T-cell (primary cell): ENCODE measurements at regions not wholly inside any gene's neighbourhood (a gene's known extent, or its start where the extent isn't known, plus 50 kb on each side); places are given as distances from the start of the nearest gene placed in this dataset.
A peak's percentile ranks its signal among the peaks of the same experiment; 100 is the strongest.
"Not testable (repeated sequence)": the region's sequence is repeated elsewhere in the genome, so short reads cannot be mapped to it uniquely, and the experiment has no call there.

Experiments
- ATAC-seq, 4 experiments: fragments of 200-7000 bp in 3 of 4; fragments of 150-1000 bp in 1 of 4; cut with Tn5 transposase; replicated peaks in 1 of 4; 1 replicate in 3 of 4; 2 replicates in 1 of 4; pipeline ENCODE4 v1.10.0; 2021; ENCODE audit warnings: moderate library complexity in 3 of 4, mild to moderate bottlenecking in 2 of 4, moderate number of reproducible peaks in 1 of 4
- CTCF ChIA-PET, 2 donors: fragments of 300-600 bp; sonication (Branson Sonifier 250); formaldehyde crosslinking; loops; one replicate each; lab custom pipeline; 2022; ENCODE audit warnings: antibody characterized with exemption in 2 of 2; lab: Charles Lee
- POLR2A ChIA-PET, 2 donors: fragments of 300-600 bp; sonication (Branson Sonifier 250); formaldehyde crosslinking; loops; one replicate each; lab custom pipeline; 2022; ENCODE audit warnings: antibody characterized with exemption in 2 of 2; lab: Charles Lee
- DNase-seq, 35 experiments: peaks; one replicate each; pipeline versions ENCODE4 v3.0.0 to v3.0.0-alpha.2; 2013 to 2023
- H3K27ac ChIP-seq: one replicate; pipeline ENCODE4 v1.5.1; 2013; ENCODE audit warnings: low read length
- H3K27me3 ChIP-seq, 2 experiments: replicated peaks in 1 of 2; 1 replicate in 1 of 2; 2 replicates in 1 of 2; pipeline versions ENCODE4 v1.6.1 to v1.7.0; 2013; ENCODE audit warnings: low read length in 1 of 2, mixed read lengths in 1 of 2; ENCODE audit not compliant: control insufficient read depth in 2 of 2, insufficient read depth in 2 of 2; ENCODE audit errors: extremely low read depth in 1 of 2
- H3K36me3 ChIP-seq, 2 donors: 1 replicate in 1 of 2; 2 replicates in 1 of 2; pipeline versions ENCODE4 v1.6.1 to v1.7.0; 2013; ENCODE audit warnings: low read length in 1 of 2; ENCODE audit not compliant: control insufficient read depth in 2 of 2, insufficient read depth in 1 of 2; ENCODE audit errors: extremely low read depth in 1 of 2
- H3K4me1 ChIP-seq, 2 experiments: 1 replicate in 1 of 2; 2 replicates in 1 of 2; pipeline versions ENCODE4 v1.6.1 to v1.7.0; 2013; ENCODE audit warnings: low read length in 2 of 2, mixed read lengths in 1 of 2; ENCODE audit not compliant: insufficient read depth in 2 of 2, control insufficient read depth in 1 of 2; ENCODE audit errors: extremely low read depth in 1 of 2
- H3K4me3 ChIP-seq, 2 donors: 1 replicate in 1 of 2; 2 replicates in 1 of 2; pipeline versions ENCODE4 v1.5.1 to v1.7.0; 2013; ENCODE audit warnings: mild to moderate bottlenecking in 2 of 2, low read length in 1 of 2, moderate library complexity in 1 of 2; ENCODE audit not compliant: control insufficient read depth in 1 of 2; ENCODE audit errors: extremely low read depth in 1 of 2
- H3K9me3 ChIP-seq: 2 replicates; pipeline ENCODE4 v1.7.0; 2013
- H3K27ac Mint-ChIP-seq, 2 donors: one replicate each; pipeline ENCODE4 v1.8.0; 2020 to 2021; ENCODE audit warnings: mild to moderate bottlenecking in 2 of 2, mixed read lengths in 2 of 2
- H3K27me3 Mint-ChIP-seq, 2 donors: one replicate each; pipeline ENCODE4 v1.8.0; 2021 to 2022; ENCODE audit warnings: mixed read lengths in 2 of 2
- H3K36me3 Mint-ChIP-seq: one replicate; pipeline ENCODE4 v1.8.0; 2021; ENCODE audit warnings: mixed read lengths
- H3K4me1 Mint-ChIP-seq, 3 donors: one replicate each; pipeline ENCODE4 v1.8.0; 2020 to 2022; ENCODE audit warnings: mixed read lengths in 3 of 3, mild to moderate bottlenecking in 1 of 3
- H3K4me3 Mint-ChIP-seq, 3 donors: one replicate each; pipeline ENCODE4 v1.8.0; 2020 to 2022; ENCODE audit warnings: mild to moderate bottlenecking in 3 of 3, mixed read lengths in 3 of 3, moderate library complexity in 3 of 3
- H3K9me3 Mint-ChIP-seq, 3 donors: one replicate each; pipeline ENCODE4 v1.8.0; 2020 to 2022; ENCODE audit warnings: mixed read lengths in 3 of 3
- WGBS: methylation state at CpG from one replicate; pipeline ENCODE4 v1.1.5; 2013; ENCODE audit warnings: missing lambda C conversion rate; ENCODE audit not compliant: insufficient coverage; 5-methylcytosine and 5-hydroxymethylcytosine counted together

- H3K27me3 Mint-ChIP-seq = not testable (repeated sequence)
Observed at GRCh38 chr13:18322821-18323220, 858.8 kb downstream of the TUBA3C start.

DNA sequence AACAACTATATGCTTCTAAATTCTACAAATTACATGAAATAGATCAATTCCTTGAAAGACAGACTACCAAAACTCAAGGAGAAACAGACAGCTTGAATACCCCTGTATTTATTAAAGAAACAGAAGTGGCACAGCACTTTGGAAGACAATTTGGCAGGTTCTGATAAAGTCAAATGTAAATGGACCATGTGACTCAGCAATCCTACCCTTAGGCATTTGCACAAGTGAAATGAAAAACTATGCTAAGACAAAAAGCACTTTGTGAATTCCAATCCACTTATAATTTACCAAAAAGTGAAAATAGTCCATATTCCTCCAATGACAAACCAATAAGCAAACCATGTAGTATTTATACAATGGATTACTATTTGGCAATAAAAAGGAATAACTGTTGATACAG lies 862.0 kb downstream of the TUBA3C start:
- ATAC-seq, H3K4me3 Mint-ChIP-seq, H3K27ac ChIP-seq, H3K4me1 Mint-ChIP-seq, H3K36me3 ChIP-seq, H3K4me3 ChIP-seq, H3K27ac Mint-ChIP-seq, CTCF ChIA-PET, H3K27me3 ChIP-seq, H3K36me3 Mint-ChIP-seq, H3K9me3 ChIP-seq, H3K4me1 ChIP-seq, H3K27me3 Mint-ChIP-seq, POLR2A ChIA-PET, DNase-seq, H3K9me3 Mint-ChIP-seq: not testable (repeated sequence)

More at GRCh38 chr13:18322821-18323220, 858.8 kb downstream of the TUBA3C start:
- H3K27me3 ChIP-seq, POLR2A ChIA-PET, H3K9me3 Mint-ChIP-seq, H3K27ac Mint-ChIP-seq, CTCF ChIA-PET, H3K4me1 Mint-ChIP-seq, ATAC-seq, H3K36me3 Mint-ChIP-seq, H3K36me3 ChIP-seq, H3K4me1 ChIP-seq, DNase-seq, H3K4me3 ChIP-seq, H3K9me3 ChIP-seq, H3K4me3 Mint-ChIP-seq, H3K27ac ChIP-seq: not testable (repeated sequence)
- WGBS = 78% methylated on average over 11 of the region's 18 CpGs

DNA sequence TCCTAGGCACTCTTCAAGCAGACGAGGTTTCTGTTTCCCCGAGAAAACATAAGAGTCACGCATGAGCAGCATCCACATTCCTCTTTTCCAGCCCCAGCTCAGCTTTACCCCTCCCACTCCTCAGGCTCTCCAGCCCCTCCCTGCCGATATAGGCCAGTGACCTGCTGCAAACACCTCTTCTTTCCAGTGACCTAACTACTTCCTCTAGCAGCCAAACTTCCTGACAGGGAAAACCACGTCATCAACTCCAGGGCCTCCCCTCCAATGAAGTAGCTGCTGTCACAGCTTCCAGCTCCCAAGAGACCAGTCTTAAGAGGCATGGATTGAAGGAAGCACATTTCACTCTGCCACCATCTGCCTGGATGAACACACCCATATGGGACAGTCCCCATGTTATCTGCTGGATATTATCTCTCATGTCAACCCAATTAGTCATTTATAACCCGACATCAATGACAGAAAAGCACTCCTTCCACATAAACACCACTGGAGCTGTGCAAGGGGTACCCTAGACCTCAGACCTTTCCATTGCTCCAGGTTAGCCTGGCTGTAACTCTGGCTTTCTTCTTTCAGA lies 878.3 kb downstream of the TUBA3C start:
- H3K36me3 Mint-ChIP-seq, H3K27ac Mint-ChIP-seq, H3K4me1 Mint-ChIP-seq, H3K27me3 ChIP-seq, H3K36me3 ChIP-seq, H3K4me1 ChIP-seq, H3K27me3 Mint-ChIP-seq, H3K27ac ChIP-seq, CTCF ChIA-PET, POLR2A ChIA-PET, H3K4me3 Mint-ChIP-seq, DNase-seq, H3K9me3 ChIP-seq, H3K4me3 ChIP-seq, ATAC-seq: not testable (repeated sequence)
- 87% methylated on average over 4 of the region's 6 CpGs for WGBS
- H3K9me3 Mint-ChIP-seq = peaks cover 0 to 22% (median 8%) of the 10 kb centered on the region in 3 donors

DNA sequence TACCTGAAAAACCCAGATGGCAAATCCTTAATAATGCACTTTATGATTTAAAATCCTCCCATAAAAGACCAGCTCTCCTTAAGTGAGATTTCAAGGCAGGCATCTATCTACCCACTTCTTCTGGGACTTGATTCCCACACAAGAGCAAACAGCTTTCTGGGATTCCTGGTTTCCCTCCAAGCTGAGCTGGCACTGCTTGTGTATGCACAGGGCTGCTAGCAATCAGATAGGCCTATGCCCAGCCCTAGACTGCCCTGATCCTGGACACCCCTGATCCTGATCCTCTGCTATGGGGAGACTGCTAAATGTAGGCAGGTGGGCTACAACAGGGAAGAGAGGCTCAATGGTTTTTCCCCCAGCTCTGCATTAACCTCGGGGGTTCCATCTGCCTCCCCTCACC lies 880.7 kb downstream of the TUBA3C start:
- H3K4me1 Mint-ChIP-seq, H3K36me3 ChIP-seq, H3K27me3 Mint-ChIP-seq, H3K27me3 ChIP-seq, ATAC-seq, DNase-seq, H3K4me1 ChIP-seq, H3K4me3 ChIP-seq, H3K4me3 Mint-ChIP-seq, H3K9me3 ChIP-seq, H3K36me3 Mint-ChIP-seq, CTCF ChIA-PET, H3K27ac ChIP-seq, POLR2A ChIA-PET, H3K27ac Mint-ChIP-seq: not testable (repeated sequence)
- peaks cover 0 to 22% (median 11%) of the 10 kb centered on the region in 3 donors for H3K9me3 Mint-ChIP-seq
- no CpG with 5 or more reads among the region's 1 CpG for WGBS

- H3K4me1 ChIP-seq, H3K4me3 ChIP-seq, CTCF ChIA-PET, H3K4me3 Mint-ChIP-seq, H3K27ac ChIP-seq, H3K36me3 ChIP-seq, ATAC-seq, H3K4me1 Mint-ChIP-seq, H3K27me3 ChIP-seq, H3K27me3 Mint-ChIP-seq, POLR2A ChIA-PET, H3K27ac Mint-ChIP-seq, H3K36me3 Mint-ChIP-seq, H3K9me3 ChIP-seq: not testable (repeated sequence)
- H3K9me3 Mint-ChIP-seq = peaks cover 0 to 10% (median 5%) of the 10 kb centered on the region in 3 donors
- peak in 1 of 35 experiments; percentile 25 for DNase-seq
- WGBS = 79% methylated on average over 38 of the region's 48 CpGs
Observed at GRCh38 chr13:18297359-18297758, 884.3 kb downstream of the TUBA3C start.

DNA sequence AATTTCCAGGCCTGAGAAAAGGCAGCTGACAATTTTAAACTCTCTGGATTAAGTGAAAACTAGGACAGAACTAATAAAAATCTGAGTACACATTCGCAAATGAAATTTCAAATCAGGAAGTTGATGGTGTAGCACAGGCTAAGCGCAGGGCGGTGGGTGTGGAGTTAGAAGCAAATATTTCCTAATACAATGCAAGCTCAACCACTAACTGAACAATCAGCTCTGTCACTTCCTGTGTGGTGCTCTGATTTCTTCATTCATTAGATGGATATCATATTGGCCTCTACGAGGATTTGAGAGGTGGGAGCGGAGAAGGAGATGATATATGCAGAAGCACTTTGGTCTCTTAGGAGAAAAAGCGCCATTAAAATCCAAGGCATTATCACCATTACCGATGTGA lies 885.0 kb downstream of the TUBA3C start:
- not testable (repeated sequence) for ATAC-seq

GRCh38 chr13:18294311-18294710 lies 887.3 kb downstream of the TUBA3C start:
- ATAC-seq, DNase-seq, H3K36me3 ChIP-seq, CTCF ChIA-PET, H3K36me3 Mint-ChIP-seq, H3K4me3 ChIP-seq, H3K4me3 Mint-ChIP-seq, H3K27ac Mint-ChIP-seq, H3K4me1 Mint-ChIP-seq, POLR2A ChIA-PET, H3K27ac ChIP-seq, H3K27me3 Mint-ChIP-seq, H3K27me3 ChIP-seq, H3K9me3 ChIP-seq, H3K9me3 Mint-ChIP-seq, H3K4me1 ChIP-seq: not testable (repeated sequence)
- WGBS = 81% methylated on average over 7 of the region's 17 CpGs

More for the DNA sequence above, 885.0 kb downstream of the TUBA3C start:
- H3K9me3 ChIP-seq, H3K4me1 Mint-ChIP-seq, H3K4me3 ChIP-seq, H3K36me3 ChIP-seq, H3K9me3 Mint-ChIP-seq, H3K27me3 ChIP-seq, CTCF ChIA-PET, H3K4me1 ChIP-seq, H3K27ac Mint-ChIP-seq, POLR2A ChIA-PET, H3K27me3 Mint-ChIP-seq, DNase-seq, H3K27ac ChIP-seq, H3K36me3 Mint-ChIP-seq, H3K4me3 Mint-ChIP-seq: not testable (repeated sequence)
- WGBS = no CpG with 5 or more reads among the region's 7 CpGs
